Gastrocnemius medialis (tissue), 4 donors: ENCODE measurements at regions not wholly inside any gene's neighbourhood (a gene's known extent, or its start where the extent isn't known, plus 50 kb on each side); places are given as distances from the start of the nearest gene placed in this dataset.

Source experiments
- ATAC-seq, 2 donors: fragments of 150-250 bp; one replicate each; pipeline ENCODE4 v1.9.1; 2016
- DNase-seq, 2 donors: peaks; one replicate each; pipeline ENCODE4 v3.0.0-alpha.2; 2019
- H3K27ac ChIP-seq, 4 donors: fragments of 200-600 bp; sonication (generic); 1 replicate in 1 of 4; 2 replicates in 3 of 4; pipeline ENCODE4 v1.5.1; 2016 to 2018; ENCODE audit warnings: mild to moderate bottlenecking in 2 of 4, moderate library complexity in 1 of 4
- H3K27me3 ChIP-seq, 3 donors: fragments of 200-600 bp; sonication (generic) in 2 of 3; 1 replicate in 1 of 3; 2 replicates in 2 of 3; pipeline versions ENCODE4 v1.5.1 to v1.6.0; 2016 to 2019; ENCODE audit warnings: mild to moderate bottlenecking in 1 of 3, moderate library complexity in 1 of 3
- H3K36me3 ChIP-seq, 2 donors: fragments of 200-600 bp; sonication (generic) in 1 of 2; one replicate each; pipeline ENCODE4 v1.5.1; 2017 to 2018
- H3K4me1 ChIP-seq, 2 donors: fragments of 200-600 bp; sonication (generic) in 1 of 2; one replicate each; pipeline ENCODE4 v1.5.1; 2016 to 2017; ENCODE audit warnings: mild to moderate bottlenecking in 2 of 2
- H3K4me3 ChIP-seq, 4 donors: fragments of 200-600 bp; sonication (generic) in 3 of 4; 1 replicate in 1 of 4; 2 replicates in 3 of 4; pipeline ENCODE4 v1.5.1; 2016 to 2019; ENCODE audit warnings: mild to moderate bottlenecking in 2 of 4
- H3K9me3 ChIP-seq, 3 donors: fragments of 200-600 bp; sonication (generic) in 2 of 3; 1 replicate in 1 of 3; 2 replicates in 2 of 3; pipeline ENCODE4 v1.5.1; 2016 to 2019
- CTCF ChIP-seq, 5 experiments: fragments of 450-650 bp in 3 of 5; fragments of 200-600 bp in 2 of 5; sonication (generic) in 2 of 5; IDR thresholded peaks in 4 of 5; conservative IDR thresholded peaks in 1 of 5; 1 replicate in 4 of 5; 2 replicates in 1 of 5; pipeline ENCODE4 v1.5.1; 2016 to 2019; ENCODE audit warnings: antibody characterized with exemption in 5 of 5, mild to moderate bottlenecking in 3 of 5, moderate library complexity in 3 of 5
- POLR2A ChIP-seq, 2 donors: fragments of 450-650 bp; IDR thresholded peaks; one replicate each; pipeline ENCODE4 v1.6.1; 2017; ENCODE audit warnings: antibody characterized with exemption in 2 of 2, mild to moderate bottlenecking in 2 of 2, moderate library complexity in 2 of 2
- in situ Hi-C, 4 donors: fragments of 200-750 bp; cut with MboI; loops; one replicate each; pipeline versions ENCODE4 v1.15.0 to v1.8.0; 2017; ENCODE audit warnings: low sequenced_read_pairs in 4 of 4
- intact Hi-C: fragments of 100-400 bp; cut with DNase I; formaldehyde crosslinking; loops from one replicate; pipeline ENCODE4 v1.15.1; 2023; ENCODE audit warnings: low total_unique reads

- in situ Hi-C loops (no loop called here), intact Hi-C loops (no loop called here)
- no peaks in the 10 kb centered on the region for H3K9me3 ChIP-seq
- no peak overlapping the region for H3K27ac ChIP-seq
- DNase-seq (no peak), ATAC-seq (no peak)
- H3K27me3 ChIP-seq = no peaks in the 10 kb centered on the region
- no peak for TF ChIP-seq POLR2A (IDR thresholded peaks at IDR 0.05)
- no peak for TF ChIP-seq CTCF (IDR thresholded peaks at IDR 0.05 in 4 of 5, conservative IDR thresholded peaks at IDR 0.05 in 1 of 5)
- H3K36me3 ChIP-seq = no peaks in the 10 kb centered on the region
- H3K4me1 ChIP-seq = no peaks in the 10 kb centered on the region
- no peak overlapping the region for H3K4me3 ChIP-seq
Observed at GRCh38 chr3:78545827-78546226, 1222.0 kb downstream of the ROBO1 start.
